HCT116 (cell line): ENCODE measurements at regions not wholly inside any gene's neighbourhood (a gene's known extent, or its start where the extent isn't known, plus 50 kb on each side); places are given as distances from the start of the nearest gene placed in this dataset.

Experiments
- ATAC-seq: fragments of 200-7000 bp; cut with Tn5 transposase; 2 replicates; pipeline ENCODE4 v1.9.1; 2020; ENCODE audit warnings: mild to moderate bottlenecking, moderate library complexity
- BruUV-seq: library from RNA; stranded (reverse); fragments of 400-500 nt; replicated peaks from 2 replicates; lab custom pipeline; 2021; lab: Mats Ljungman, UMichigan
- CTCF ChIA-PET: fragments of 300-600 bp; sonication (Branson Sonifier 250); formaldehyde crosslinking; loops from one replicate; lab custom pipeline; 2021; ENCODE audit warnings: antibody characterized with exemption; lab: Charles Lee
- POLR2A ChIA-PET: fragments of 300-600, 350-600 bp; sonication (Branson Sonifier 250); formaldehyde crosslinking; loops from one replicate; lab custom pipeline; 2021; ENCODE audit warnings: antibody characterized with exemption; lab: Charles Lee
- RAD21 ChIA-PET, 2 experiments: fragments of 300-600 bp; sonication (Branson Sonifier 250); formaldehyde crosslinking; loops; one replicate each; lab custom pipeline; 2023; ENCODE audit warnings: low total read pairs in 2 of 2; ENCODE audit not compliant: uncharacterized antibody in 2 of 2, unreplicated experiment in 2 of 2, low non-redundant PET in 1 of 2; lab: Charles Lee
- DNase-seq: peaks from one replicate; pipeline ENCODE4 v3.0.0-alpha.2; 2010; ENCODE audit warnings: low read depth, low spot score
- H2AFZ ChIP-seq: fragments of 200-600 bp; shearing (Covaris generic), sonication (generic); 2 replicates; pipeline ENCODE4 v1.6.1; 2017; ENCODE audit warnings: low read depth, mixed run types, mixed read lengths, antibody characterized with exemption, low read length; ENCODE audit not compliant: poor library complexity, severe bottlenecking
- H3K27ac ChIP-seq: 2 replicates; pipeline ENCODE4 v1.5.1; 2012; ENCODE audit warnings: low read depth, low read length
- H3K27me3 ChIP-seq: fragments of 200-600 bp; sonication (generic); 2 replicates; pipeline ENCODE4 v1.6.1; 2016; ENCODE audit warnings: mixed run types, low read length, mixed read lengths; ENCODE audit not compliant: insufficient read depth
- H3K36me3 ChIP-seq, 2 experiments: fragments of 200-500 bp in 1 of 2; fragments of 200-600 bp in 1 of 2; sonication (Bioruptor generic) in 1 of 2; sonication (generic) in 1 of 2; 2 replicates each; pipeline versions ENCODE4 v1.5.1 to v1.6.1; 2014 to 2016; ENCODE audit warnings: low read length in 2 of 2, inconsistent platforms in 1 of 2, mixed read lengths in 1 of 2, mixed run types in 1 of 2; ENCODE audit not compliant: insufficient read depth in 2 of 2, control insufficient read depth in 1 of 2
- H3K4me1 ChIP-seq, 2 experiments: fragments of 200-600 bp in 1 of 2; sonication (generic) in 1 of 2; 2 replicates each; pipeline versions ENCODE4 v1.5.1 to v1.6.1; 2012 to 2017; ENCODE audit warnings: low read length in 2 of 2, inconsistent platforms in 1 of 2, mild to moderate bottlenecking in 1 of 2, mixed read lengths in 1 of 2, mixed run types in 1 of 2, moderate library complexity in 1 of 2; ENCODE audit not compliant: insufficient read depth in 2 of 2, control insufficient read depth in 1 of 2
- H3K4me2 ChIP-seq: fragments of 200-600 bp; sonication (generic); 2 replicates; pipeline ENCODE4 v1.6.1; 2017; ENCODE audit warnings: mixed run types, low read length, mixed read lengths
- H3K4me3 ChIP-seq, 2 experiments: fragments of 200-600 bp in 1 of 2; sonication (generic) in 1 of 2; replicated peaks in 1 of 2; 2 replicates each; pipeline ENCODE4 v1.5.1; 2011 to 2016; ENCODE audit warnings: low read length in 2 of 2, control low read depth in 1 of 2, low read depth in 1 of 2, mild to moderate bottlenecking in 1 of 2, mixed read lengths in 1 of 2, mixed run types in 1 of 2
- H3K79me2 ChIP-seq: fragments of 200-600 bp; sonication (generic); 2 replicates; pipeline ENCODE4 v1.6.1; 2017; ENCODE audit warnings: mild to moderate bottlenecking, mixed run types, low read length, moderate library complexity, mixed read lengths; ENCODE audit not compliant: insufficient read depth
- H3K9ac ChIP-seq: fragments of 200-600 bp; sonication (generic); 2 replicates; pipeline ENCODE4 v1.6.1; 2016; ENCODE audit warnings: low read length, mixed read lengths
- H3K9me2 ChIP-seq: fragments of 200-600 bp; sonication (generic), shearing (Covaris generic); 2 replicates; pipeline ENCODE4 v1.6.1; 2017; ENCODE audit warnings: mixed run types, mild to moderate bottlenecking, moderate library complexity; ENCODE audit not compliant: insufficient read depth
- H3K9me3 ChIP-seq, 2 experiments: fragments of 200-500 bp in 1 of 2; fragments of 200-600 bp in 1 of 2; sonication (Bioruptor generic) in 1 of 2; sonication (generic) in 1 of 2; 2 replicates each; pipeline ENCODE4 v1.6.1; 2014 to 2017; ENCODE audit warnings: low read length in 2 of 2, mixed read lengths in 2 of 2, inconsistent platforms in 1 of 2, low read depth in 1 of 2, mild to moderate bottlenecking in 1 of 2, mixed run types in 1 of 2, moderate library complexity in 1 of 2; ENCODE audit not compliant: control insufficient read depth in 1 of 2, insufficient read depth in 1 of 2
- H4K20me1 ChIP-seq: fragments of 200-600 bp; sonication (generic), shearing (Covaris generic); 2 replicates; pipeline ENCODE4 v1.6.1; 2017; ENCODE audit warnings: mixed run types, mild to moderate bottlenecking, moderate library complexity; ENCODE audit not compliant: insufficient read depth
- CBX3 ChIP-seq: IDR thresholded peaks from 2 replicates; pipeline ENCODE4 v1.6.1; 2012; ENCODE audit warnings: low read depth
- CEBPB ChIP-seq: IDR thresholded peaks from 2 replicates; pipeline ENCODE4 v1.6.1; 2012; ENCODE audit warnings: low read depth
- ELF1 ChIP-seq: IDR thresholded peaks from 2 replicates; pipeline ENCODE4 v1.6.1; 2012; ENCODE audit warnings: low read depth, borderline replicate concordance
- EZH2 ChIP-seq: fragments of 200-600 bp; sonication (generic); IDR thresholded peaks from 2 replicates; pipeline ENCODE4 v1.6.1; 2017; ENCODE audit warnings: antibody characterized with exemption, mixed run types
- EZH2phosphoT487 ChIP-seq: fragments of 200-600 bp; IDR thresholded peaks from 2 replicates; pipeline ENCODE4 v1.6.1; 2018; ENCODE audit warnings: antibody characterized with exemption, borderline replicate concordance
- FOSL1 ChIP-seq: IDR thresholded peaks from 2 replicates; pipeline ENCODE4 v1.6.1; 2012; ENCODE audit warnings: low read depth
- JUND ChIP-seq: IDR thresholded peaks from 2 replicates; pipeline ENCODE4 v1.6.1; 2012
- POLR2A ChIP-seq: IDR thresholded peaks from 2 replicates; pipeline ENCODE4 v1.7.0; 2011; ENCODE audit warnings: borderline replicate concordance; ENCODE audit not compliant: insufficient read depth, insufficient read length; ENCODE audit errors: extremely low read depth
- POLR2AphosphoS5 ChIP-seq: IDR thresholded peaks from 2 replicates; pipeline ENCODE4 v1.6.1; 2011; ENCODE audit warnings: mild to moderate bottlenecking, low read depth, low read length, moderate library complexity
- RAD21 ChIP-seq: IDR thresholded peaks from 2 replicates; pipeline ENCODE4 v1.6.1; 2012; ENCODE audit warnings: low read depth, mild to moderate bottlenecking
- SIN3A ChIP-seq: IDR thresholded peaks from 2 replicates; pipeline ENCODE4 v1.6.1; 2012; ENCODE audit warnings: low read depth
- SP1 ChIP-seq: IDR thresholded peaks from 2 replicates; pipeline ENCODE4 v1.6.1; 2012; ENCODE audit warnings: low read depth
- SRF ChIP-seq: IDR thresholded peaks from 2 replicates; pipeline ENCODE4 v1.6.1; 2012; ENCODE audit warnings: low read depth
- TCF7L2 ChIP-seq: IDR thresholded peaks from 2 replicates; pipeline ENCODE4 v1.7.0; 2011; ENCODE audit warnings: borderline replicate concordance, inconsistent platforms; ENCODE audit not compliant: insufficient read depth, insufficient read length; ENCODE audit errors: extremely low read depth
- YY1 ChIP-seq: IDR thresholded peaks from 2 replicates; pipeline ENCODE4 v1.6.1; 2011; ENCODE audit warnings: low read length, low read depth, moderate library complexity, mild to moderate bottlenecking; ENCODE audit not compliant: insufficient replicate concordance; ENCODE audit errors: extremely low read depth
- ZFX ChIP-seq: fragments of 450-650 bp; IDR thresholded peaks from 2 replicates; pipeline ENCODE4 v1.6.1; 2017
- ZNF274 ChIP-seq: fragments of 200-500 bp; sonication (Bioruptor generic); IDR thresholded peaks from 2 replicates; pipeline ENCODE4 v1.6.1; 2014; ENCODE audit warnings: mild to moderate bottlenecking, low read depth, low read length, inconsistent platforms
- intact Hi-C: fragments of 100-400 bp; cut with micrococcal nuclease; formaldehyde crosslinking; loops from 2 replicates; pipeline ENCODE4 v1.10.0; 2022
- TF ChIP-seq, protein P1 (sequence below): IDR thresholded peaks from 2 replicates; pipeline ENCODE4 v1.6.1; 2012; ENCODE audit warnings: low read depth
- TF ChIP-seq, protein P2 (sequence below): IDR thresholded peaks from 2 replicates; pipeline ENCODE4 v1.6.1; 2012
- TF ChIP-seq, protein P3 (sequence below): IDR thresholded peaks from 2 replicates; pipeline ENCODE4 v1.6.1; 2012

DNA sequence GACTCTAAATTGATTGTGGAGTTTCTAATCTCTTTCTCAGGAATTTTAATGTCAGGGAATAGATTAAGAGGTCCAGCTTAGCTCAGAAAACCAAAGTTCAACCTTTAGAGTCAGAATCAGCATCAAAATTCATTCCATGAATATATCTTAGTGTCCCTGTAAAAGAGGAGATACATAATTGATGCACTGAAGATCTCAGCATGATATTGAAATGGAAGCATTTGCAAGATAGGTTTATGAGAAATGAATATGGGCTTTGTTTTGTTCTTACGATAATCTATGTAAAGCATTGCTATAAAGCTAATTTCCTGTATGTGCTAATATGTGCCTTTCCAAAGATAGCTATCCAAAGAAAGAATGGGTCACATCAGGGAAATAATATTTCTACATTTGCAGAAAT lies 404.5 kb upstream of the HSF2 start:
- ChIA-PET CTCF (no interaction called here), POLR2A (no interaction called here)

DNA sequence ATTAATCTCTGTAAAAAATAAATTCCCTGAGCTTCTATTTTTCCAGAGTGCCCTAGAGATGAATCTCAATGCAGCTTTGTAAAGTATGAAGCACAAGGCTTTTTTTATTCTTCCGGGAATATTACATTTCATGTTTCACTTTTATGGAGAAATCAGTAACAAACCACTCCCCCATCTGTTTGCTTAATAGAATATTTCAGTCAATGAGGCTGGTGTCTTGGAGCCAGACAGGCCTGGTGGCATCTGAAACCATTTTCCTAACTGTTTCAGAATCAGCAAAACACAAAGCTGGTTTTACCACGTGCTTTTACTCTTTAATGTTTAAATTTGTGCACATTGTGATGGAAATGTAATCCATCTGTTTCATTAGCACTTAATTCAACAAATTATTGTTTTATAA lies 400.8 kb upstream of the HSF2 start:
- Histone ChIP-seq H2AFZ (no peak overlapping the region), H3K27ac (no peak overlapping the region), H3K4me3 (no peak overlapping the region), H3K27me3 (no peaks in the 10 kb centered on the region), H3K36me3 (no peaks in the 10 kb centered on the region), H3K4me1 (peaks cover 0 to under 1% of the 10 kb centered on the region in 2 experiments; a peak in 1 of 4 replicates), H3K79me2 (no peaks in the 10 kb centered on the region), H4K20me1 (no peaks in the 10 kb centered on the region), H3K4me2 (no peak overlapping the region), H3K9me2 (no peaks in the 10 kb centered on the region), H3K9me3 (no peaks in the 10 kb centered on the region), H3K9ac (no peak overlapping the region)
- no TSS peak for BruUV-seq
- ChIA-PET POLR2A (no interaction called here), CTCF (no interaction called here), RAD21 (no interaction called here)
- DNase-seq: no peak
- intact Hi-C loops: no loop called here
- no peak for ATAC-seq
- no peak for TF ChIP-seq JUND
- TF ChIP-seq, protein P1, sequence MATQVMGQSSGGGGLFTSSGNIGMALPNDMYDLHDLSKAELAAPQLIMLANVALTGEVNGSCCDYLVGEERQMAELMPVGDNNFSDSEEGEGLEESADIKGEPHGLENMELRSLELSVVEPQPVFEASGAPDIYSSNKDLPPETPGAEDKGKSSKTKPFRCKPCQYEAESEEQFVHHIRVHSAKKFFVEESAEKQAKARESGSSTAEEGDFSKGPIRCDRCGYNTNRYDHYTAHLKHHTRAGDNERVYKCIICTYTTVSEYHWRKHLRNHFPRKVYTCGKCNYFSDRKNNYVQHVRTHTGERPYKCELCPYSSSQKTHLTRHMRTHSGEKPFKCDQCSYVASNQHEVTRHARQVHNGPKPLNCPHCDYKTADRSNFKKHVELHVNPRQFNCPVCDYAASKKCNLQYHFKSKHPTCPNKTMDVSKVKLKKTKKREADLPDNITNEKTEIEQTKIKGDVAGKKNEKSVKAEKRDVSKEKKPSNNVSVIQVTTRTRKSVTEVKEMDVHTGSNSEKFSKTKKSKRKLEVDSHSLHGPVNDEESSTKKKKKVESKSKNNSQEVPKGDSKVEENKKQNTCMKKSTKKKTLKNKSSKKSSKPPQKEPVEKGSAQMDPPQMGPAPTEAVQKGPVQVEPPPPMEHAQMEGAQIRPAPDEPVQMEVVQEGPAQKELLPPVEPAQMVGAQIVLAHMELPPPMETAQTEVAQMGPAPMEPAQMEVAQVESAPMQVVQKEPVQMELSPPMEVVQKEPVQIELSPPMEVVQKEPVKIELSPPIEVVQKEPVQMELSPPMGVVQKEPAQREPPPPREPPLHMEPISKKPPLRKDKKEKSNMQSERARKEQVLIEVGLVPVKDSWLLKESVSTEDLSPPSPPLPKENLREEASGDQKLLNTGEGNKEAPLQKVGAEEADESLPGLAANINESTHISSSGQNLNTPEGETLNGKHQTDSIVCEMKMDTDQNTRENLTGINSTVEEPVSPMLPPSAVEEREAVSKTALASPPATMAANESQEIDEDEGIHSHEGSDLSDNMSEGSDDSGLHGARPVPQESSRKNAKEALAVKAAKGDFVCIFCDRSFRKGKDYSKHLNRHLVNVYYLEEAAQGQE: no peak
- no peak for TF ChIP-seq SP1
- no peak for TF ChIP-seq SRF
- no peak for TF ChIP-seq ELF1
- TF ChIP-seq FOSL1: no peak
- TF ChIP-seq, protein P2, sequence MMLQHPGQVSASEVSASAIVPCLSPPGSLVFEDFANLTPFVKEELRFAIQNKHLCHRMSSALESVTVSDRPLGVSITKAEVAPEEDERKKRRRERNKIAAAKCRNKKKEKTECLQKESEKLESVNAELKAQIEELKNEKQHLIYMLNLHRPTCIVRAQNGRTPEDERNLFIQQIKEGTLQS: no peak
- no peak for TF ChIP-seq EZH2
- TF ChIP-seq RAD21: no peak
- TF ChIP-seq SIN3A: no peak
- TF ChIP-seq ZFX: no peak
- TF ChIP-seq CEBPB: no peak
- no peak for TF ChIP-seq POLR2AphosphoS5
- TF ChIP-seq TCF7L2: no peak
- TF ChIP-seq, protein P3, sequence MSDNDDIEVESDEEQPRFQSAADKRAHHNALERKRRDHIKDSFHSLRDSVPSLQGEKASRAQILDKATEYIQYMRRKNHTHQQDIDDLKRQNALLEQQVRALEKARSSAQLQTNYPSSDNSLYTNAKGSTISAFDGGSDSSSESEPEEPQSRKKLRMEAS: no peak

More for the DNA sequence above, 404.5 kb upstream of the HSF2 start:
- Histone ChIP-seq H2AFZ (no peak overlapping the region), H3K9ac (no peak overlapping the region), H3K9me3 (no peaks in the 10 kb centered on the region), H3K9me2 (no peaks in the 10 kb centered on the region; the same call in 1 of the 2 replicates), H3K4me3 (no peak overlapping the region)
- no TSS peak for BruUV-seq
- no peak for TF ChIP-seq TCF7L2
- no peak for TF ChIP-seq ZFX
- no peak for TF ChIP-seq POLR2A
- TF ChIP-seq EZH2phosphoT487: no peak
- no peak for TF ChIP-seq YY1
- no peak for TF ChIP-seq ELF1
- no peak for TF ChIP-seq RAD21
- TF ChIP-seq ZNF274: no peak
- TF ChIP-seq POLR2AphosphoS5: no peak
- no peak for TF ChIP-seq CEBPB
- TF ChIP-seq, protein P3: no peak
- no peak for TF ChIP-seq SRF
- TF ChIP-seq FOSL1: no peak
- no peak for TF ChIP-seq CBX3
- TF ChIP-seq, all 23 proteins: peak for 0
- Histone ChIP-seq H4K20me1 (no peaks in the 10 kb centered on the region), H3K4me2 (no peak overlapping the region), H3K4me1 (peaks cover 0 to 4% of the 10 kb centered on the region in 2 experiments; a peak in 1 of 4 replicates), H3K27ac (no peak overlapping the region), H3K79me2 (no peaks in the 10 kb centered on the region), H3K36me3 (no peaks in the 10 kb centered on the region), H3K27me3 (no peaks in the 10 kb centered on the region)
- RAD21 ChIA-PET: no interaction called here
- DNase-seq (no peak), ATAC-seq (no peak)
- intact Hi-C loops: no loop called here
